OCI-LY1 (cell line): ENCODE measurements at regions not wholly inside any gene's neighbourhood (a gene's known extent, or its start where the extent isn't known, plus 50 kb on each side); places are given as distances from the start of the nearest gene placed in this dataset.

Experiments used
- H2AFZ ChIP-seq: fragments of 200-600 bp; sonication (generic), shearing (Covaris generic); 2 replicates; pipeline ENCODE4 v1.6.0; 2014; ENCODE audit warnings: antibody characterized with exemption, mild to moderate bottlenecking, low read length
- H3F3A ChIP-seq: fragments of 200-600 bp; sonication (generic), shearing (Covaris generic); 2 replicates; pipeline ENCODE4 v1.6.0; 2014; ENCODE audit warnings: mild to moderate bottlenecking, antibody characterized with exemption, low read length, moderate library complexity; ENCODE audit not compliant: insufficient read depth
- H3K27ac ChIP-seq: fragments of 200-600 bp; sonication (generic); 2 replicates; pipeline ENCODE4 v1.5.1; 2014; ENCODE audit warnings: low read length, mixed run types, mild to moderate bottlenecking, low read depth; ENCODE audit not compliant: poor library complexity, severe bottlenecking
- H3K27me3 ChIP-seq: fragments of 200-600 bp; sonication (generic); 2 replicates; pipeline ENCODE4 v1.6.0; 2014; ENCODE audit warnings: antibody characterized with exemption, mild to moderate bottlenecking, low read length, moderate library complexity; ENCODE audit not compliant: insufficient read depth
- H3K36me3 ChIP-seq: fragments of 200-600 bp; sonication (generic); 2 replicates; pipeline ENCODE4 v1.6.1; 2014; ENCODE audit warnings: mild to moderate bottlenecking, antibody characterized with exemption, low read length, moderate library complexity, mixed read lengths; ENCODE audit not compliant: insufficient read depth
- H3K4me1 ChIP-seq: fragments of 200-600 bp; sonication (generic); 2 replicates; pipeline ENCODE4 v1.5.1; 2014; ENCODE audit warnings: mild to moderate bottlenecking, low read length, moderate library complexity; ENCODE audit not compliant: insufficient read depth, severe bottlenecking
- H3K4me2 ChIP-seq: fragments of 200-600 bp; sonication (generic), shearing (Covaris generic); 2 replicates; pipeline ENCODE4 v1.6.1; 2014; ENCODE audit warnings: low read length
- H3K4me3 ChIP-seq: fragments of 200-600 bp; sonication (generic); 2 replicates; pipeline ENCODE4 v1.5.1; 2014; ENCODE audit warnings: low read length, low read depth, mild to moderate bottlenecking, mixed read lengths; ENCODE audit not compliant: poor library complexity, severe bottlenecking
- H3K79me2 ChIP-seq: fragments of 200-600 bp; shearing (Covaris generic); 2 replicates; pipeline ENCODE4 v1.6.1; 2016; ENCODE audit warnings: mixed run types, low read length, mixed read lengths; ENCODE audit not compliant: insufficient read depth
- H3K9ac ChIP-seq: fragments of 200-600 bp; sonication (generic), shearing (Covaris generic); 2 replicates; pipeline ENCODE4 v1.6.1; 2014; ENCODE audit warnings: mild to moderate bottlenecking, low read length, mixed read lengths
- H3K9me2 ChIP-seq: fragments of 200-600 bp; sonication (generic), shearing (Covaris generic); 2 replicates; pipeline ENCODE4 v1.6.1; 2014; ENCODE audit warnings: low read depth, mild to moderate bottlenecking, low read length, mixed read lengths
- H3K9me3 ChIP-seq: fragments of 200-600 bp; shearing (Covaris generic); 2 replicates; pipeline ENCODE4 v1.6.1; 2014; ENCODE audit warnings: low read length, mixed read lengths
- H4K20me1 ChIP-seq: fragments of 200-600 bp; sonication (generic), shearing (Covaris generic); 2 replicates; pipeline ENCODE4 v1.6.0; 2016; ENCODE audit warnings: mild to moderate bottlenecking, low read length; ENCODE audit not compliant: insufficient read depth
- CTCF ChIP-seq: fragments of 200-600 bp; sonication (generic), shearing (Covaris generic); IDR thresholded peaks from 2 replicates; pipeline ENCODE4 v1.5.1; 2017; ENCODE audit warnings: mild to moderate bottlenecking, antibody characterized with exemption, low read length, moderate library complexity, mixed read lengths
- EZH2 ChIP-seq: fragments of 200-600 bp; sonication (generic), shearing (Covaris generic); IDR thresholded peaks from 2 replicates; pipeline ENCODE4 v1.8.0; 2017; ENCODE audit warnings: borderline replicate concordance, mixed run types, mild to moderate bottlenecking, antibody characterized with exemption, low read length, moderate library complexity, mixed read lengths

- Histone ChIP-seq H3K27ac (no peak overlapping the region), H3K27me3 (peaks cover 3% of the 10 kb centered on the region; the same call in 1 of the 2 replicates), H2AFZ (no peak overlapping the region), H3K36me3 (no peaks in the 10 kb centered on the region), H3K4me1 (no peaks in the 10 kb centered on the region), H3K79me2 (no peaks in the 10 kb centered on the region), H3K9me3 (no peaks in the 10 kb centered on the region), H3K4me3 (no peak overlapping the region), H4K20me1 (no peaks in the 10 kb centered on the region), H3F3A (no peaks in the 10 kb centered on the region), H3K9me2 (no peaks in the 10 kb centered on the region), H3K9ac (no peak overlapping the region), H3K4me2 (no peak overlapping the region)
- TF ChIP-seq EZH2 (no peak), CTCF (no peak)
Measured at GRCh38 chr2:120966510-120967254, 231.0 kb downstream of the GLI2 start.

GRCh38 chr2:120968307-120969015 lies 232.8 kb downstream of the GLI2 start:
- Histone ChIP-seq H2AFZ (no peak overlapping the region), H3K27ac (no peak overlapping the region), H3F3A (no peaks in the 10 kb centered on the region), H3K4me3 (no peak overlapping the region), H3K9ac (no peak overlapping the region), H3K9me3 (no peaks in the 10 kb centered on the region), H3K9me2 (no peaks in the 10 kb centered on the region), H3K36me3 (no peaks in the 10 kb centered on the region), H3K27me3 (peaks cover 3% of the 10 kb centered on the region; the same call in 1 of the 2 replicates), H3K79me2 (no peaks in the 10 kb centered on the region), H4K20me1 (no peaks in the 10 kb centered on the region), H3K4me2 (no peak overlapping the region), H3K4me1 (no peaks in the 10 kb centered on the region)
- TF ChIP-seq EZH2 (no peak), CTCF (no peak)

GRCh38 chr2:120969613-120970355 lies 234.1 kb downstream of the GLI2 start:
- Histone ChIP-seq H3K27me3 (peaks cover 3% of the 10 kb centered on the region; the same call in 1 of the 2 replicates), H3F3A (no peaks in the 10 kb centered on the region), H3K9me2 (no peaks in the 10 kb centered on the region), H3K4me3 (no peak overlapping the region), H3K4me1 (no peaks in the 10 kb centered on the region), H3K9ac (no peak overlapping the region), H3K36me3 (no peaks in the 10 kb centered on the region), H4K20me1 (no peaks in the 10 kb centered on the region), H3K79me2 (no peaks in the 10 kb centered on the region), H3K27ac (no peak overlapping the region), H3K9me3 (no peaks in the 10 kb centered on the region), H3K4me2 (no peak overlapping the region), H2AFZ (no peak overlapping the region)
- no peak for TF ChIP-seq CTCF
- TF ChIP-seq EZH2 = no peak
